Islet precursor cell (in vitro differentiated cells): ENCODE measurements at regions not wholly inside any gene's neighbourhood (a gene's known extent, or its start where the extent isn't known, plus 50 kb on each side); places are given as distances from the start of the nearest gene placed in this dataset.
A peak's percentile ranks its signal among the peaks of the same experiment; 100 is the strongest.
"Not testable (repeated sequence)": the region's sequence is repeated elsewhere in the genome, so short reads cannot be mapped to it uniquely, and the experiment has no call there.

Experiments used
- DNase-seq: peaks from one replicate; pipeline ENCODE4 v3.0.0-alpha.2; 2018

DNA sequence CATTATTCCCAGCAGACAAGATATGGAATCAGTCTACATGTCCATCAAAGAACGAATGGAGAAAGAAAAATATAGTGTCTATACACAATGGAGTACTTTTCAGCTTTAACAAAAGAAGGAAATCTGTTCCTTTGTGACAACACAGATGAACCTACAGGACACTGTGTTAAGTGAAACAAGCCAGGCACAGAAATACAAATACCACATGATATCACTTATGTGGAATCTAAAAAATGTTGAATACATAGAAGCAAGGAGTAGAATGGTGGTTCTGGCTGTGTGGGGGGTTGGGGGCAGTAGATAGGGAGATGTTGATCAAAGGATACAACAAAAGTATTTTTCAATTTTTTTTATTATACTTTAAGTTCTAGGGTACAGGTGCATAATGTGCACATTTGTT is 347.7 kb upstream of the MAP2 start:
- DNase-seq = no peak

DNA sequence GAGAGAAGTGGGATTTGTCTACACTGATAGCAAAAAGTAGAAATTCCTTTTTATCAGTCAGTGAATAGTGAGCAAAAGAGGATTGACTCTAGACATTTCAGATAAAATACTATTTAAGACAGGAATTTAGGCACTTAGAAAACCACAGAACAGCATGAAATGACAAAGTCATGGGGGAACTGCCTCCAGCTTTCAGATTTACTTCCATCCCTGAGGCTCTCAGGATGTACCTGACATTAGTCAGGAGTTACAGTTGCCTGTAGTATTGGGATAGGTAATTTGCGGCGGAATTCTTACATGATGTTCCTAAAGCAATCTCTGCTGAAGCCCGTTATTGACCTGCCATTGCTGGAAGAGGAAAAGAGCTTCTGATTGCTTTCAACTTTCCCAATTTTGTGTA is 337.1 kb upstream of the MAP2 start:
- peak; percentile 69 for DNase-seq

- DNase-seq = no peak
Measured at GRCh38 chr2:209091056-209091455, 332.8 kb upstream of the MAP2 start.

- peak; percentile 92 for DNase-seq
Measured at GRCh38 chr2:209094221-209094620, 329.6 kb upstream of the MAP2 start.

DNA sequence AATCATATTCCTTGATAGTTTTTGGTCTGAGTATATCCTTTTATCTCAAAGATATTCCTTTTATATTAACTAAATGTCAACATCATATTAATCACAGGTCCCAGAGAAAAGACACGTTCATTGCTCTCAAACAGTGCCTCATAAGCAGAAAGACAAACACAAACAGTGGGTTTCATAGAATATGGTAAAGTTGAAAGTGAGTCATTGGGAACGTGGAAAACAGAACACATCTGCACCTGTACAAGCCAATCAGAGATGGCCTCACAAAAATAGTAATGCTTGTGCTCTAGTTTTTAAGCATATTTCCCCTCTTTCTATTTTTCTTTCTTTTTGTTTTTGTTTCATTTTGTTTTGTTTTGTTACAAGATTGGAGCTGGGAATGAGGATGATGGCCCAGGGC is 328.4 kb upstream of the MAP2 start:
- no peak for DNase-seq

- DNase-seq = no peak
Measured at GRCh38 chr2:209097168-209097567, 326.7 kb upstream of the MAP2 start.

GRCh38 chr2:209102319-209102718 is 321.5 kb upstream of the MAP2 start:
- DNase-seq = no peak

- peak; percentile 59 for DNase-seq
Measured at GRCh38 chr2:209113026-209113425, 310.8 kb upstream of the MAP2 start.

- no peak for DNase-seq
Measured at GRCh38 chr2:209114588-209115240, 309.1 kb upstream of the MAP2 start.

GRCh38 chr2:209121691-209122090 is 302.2 kb upstream of the MAP2 start:
- no peak for DNase-seq

DNA sequence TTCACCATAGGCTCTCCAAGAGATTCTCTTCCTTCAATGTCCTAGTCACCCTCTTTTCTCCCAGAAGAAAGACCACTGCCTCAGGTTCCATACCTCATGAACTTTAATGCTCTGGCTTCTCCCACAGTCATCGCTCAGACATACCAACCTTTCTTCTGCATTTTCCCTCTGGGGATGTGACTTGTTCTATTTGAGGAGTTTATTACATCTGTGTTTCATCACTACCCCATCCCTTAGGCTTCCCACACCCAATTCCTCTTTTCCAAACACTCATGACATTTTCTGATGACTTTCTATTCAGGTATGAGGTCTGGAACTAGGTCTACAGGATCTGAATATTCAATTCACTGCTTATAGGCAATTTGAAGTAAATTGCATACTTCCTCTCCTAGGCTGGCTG is 298.6 kb upstream of the MAP2 start:
- peak; percentile 67 for DNase-seq

GRCh38 chr2:209138079-209138478 is 285.8 kb upstream of the MAP2 start:
- DNase-seq = no peak

DNA sequence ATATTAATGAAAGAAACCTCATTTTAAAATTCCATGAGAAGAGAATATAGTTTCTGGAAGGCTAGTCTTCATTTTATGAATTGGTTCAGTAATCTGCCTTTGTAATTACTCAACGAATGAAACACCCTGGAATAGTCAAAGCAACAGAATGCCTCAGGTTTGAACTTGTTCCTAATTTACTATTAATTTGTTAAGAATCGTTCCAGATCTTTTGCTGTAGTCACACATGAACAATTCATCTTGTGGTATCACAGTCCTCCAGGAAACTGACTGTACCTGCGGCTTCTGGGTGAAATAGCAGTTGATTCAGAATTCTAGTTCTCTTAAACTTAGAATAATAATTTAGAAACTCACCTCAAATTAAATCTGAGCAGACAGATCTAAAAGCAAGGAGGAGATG is 282.7 kb upstream of the MAP2 start:
- DNase-seq = no peak

DNA sequence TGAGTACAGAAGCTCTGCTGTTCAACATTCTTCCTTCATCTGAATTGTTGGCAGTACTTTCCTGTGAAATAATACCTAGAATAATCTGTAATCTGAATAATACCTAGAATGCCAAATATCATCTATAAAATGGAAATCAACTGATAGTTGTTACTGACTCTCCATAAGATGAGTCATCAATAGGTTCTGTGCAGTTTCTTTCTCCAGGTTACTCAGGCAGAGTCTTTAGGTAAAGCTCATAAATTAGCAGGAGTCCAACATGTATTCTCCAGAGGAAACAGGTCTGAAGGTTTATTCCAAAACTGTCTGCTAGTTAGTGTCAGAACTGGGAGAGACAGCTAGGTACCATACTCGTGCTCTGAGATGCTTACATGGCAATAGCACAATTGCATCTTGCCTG is 282.0 kb upstream of the MAP2 start:
- no peak for DNase-seq

- not testable (repeated sequence) for DNase-seq
Measured at GRCh38 chr2:209145220-209145691, 278.6 kb upstream of the MAP2 start.

- no peak for DNase-seq
Measured at GRCh38 chr2:209145941-209146681, 277.7 kb upstream of the MAP2 start.

- no peak for DNase-seq
Measured at GRCh38 chr2:209146682-209147320, 277.0 kb upstream of the MAP2 start.

DNA sequence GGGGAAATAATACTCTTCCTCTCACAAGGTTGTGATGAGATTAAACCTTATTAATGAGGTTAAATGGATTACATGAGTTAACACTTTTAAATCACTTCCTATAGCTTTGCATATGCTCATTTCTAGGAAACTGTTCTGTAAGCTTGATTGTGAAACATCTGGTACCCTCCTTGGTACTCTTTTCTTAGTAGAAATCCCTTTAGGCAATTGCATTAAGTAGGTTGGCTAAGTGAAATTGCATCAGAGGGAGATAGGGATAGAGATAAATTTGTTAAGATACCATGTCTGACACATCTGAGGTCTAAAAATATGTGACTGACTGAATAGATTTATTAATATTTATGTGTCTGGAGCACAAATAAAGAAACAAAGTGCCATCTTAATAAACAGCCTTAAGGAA is 275.9 kb upstream of the MAP2 start:
- no peak for DNase-seq

- DNase-seq = no peak
Measured at GRCh38 chr2:209160800-209161588, 262.9 kb upstream of the MAP2 start.

DNA sequence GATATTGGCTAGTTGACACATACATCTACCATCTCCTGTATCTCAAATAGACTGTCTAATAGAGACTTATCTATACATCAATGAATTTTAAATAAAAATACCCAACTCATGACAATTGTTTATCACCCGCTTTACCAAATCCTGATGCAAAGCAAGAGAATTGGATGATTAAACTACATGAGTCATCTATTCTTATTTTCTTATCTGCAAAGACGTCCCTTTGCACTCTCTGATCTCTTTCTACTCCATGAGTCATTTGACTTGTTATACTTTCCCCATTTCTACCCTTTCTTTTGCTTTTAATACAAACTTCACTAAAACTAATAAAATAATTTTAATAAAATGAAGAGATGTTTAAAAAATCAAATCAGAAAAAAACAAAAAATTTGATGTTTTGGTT is 261.7 kb upstream of the MAP2 start:
- no peak for DNase-seq

GRCh38 chr2:209181984-209182383 is 241.9 kb upstream of the MAP2 start:
- DNase-seq = no peak

GRCh38 chr2:209186886-209187285 is 237.0 kb upstream of the MAP2 start:
- not testable (repeated sequence) for DNase-seq

GRCh38 chr2:209189893-209190292 is 234.0 kb upstream of the MAP2 start:
- DNase-seq = no peak
